ENCODE measurements at regions not wholly inside any gene's neighbourhood (a gene's known extent, or its start where the extent isn't known, plus 50 kb on each side); places are given as distances from the start of the nearest gene placed in this dataset.

DNA sequence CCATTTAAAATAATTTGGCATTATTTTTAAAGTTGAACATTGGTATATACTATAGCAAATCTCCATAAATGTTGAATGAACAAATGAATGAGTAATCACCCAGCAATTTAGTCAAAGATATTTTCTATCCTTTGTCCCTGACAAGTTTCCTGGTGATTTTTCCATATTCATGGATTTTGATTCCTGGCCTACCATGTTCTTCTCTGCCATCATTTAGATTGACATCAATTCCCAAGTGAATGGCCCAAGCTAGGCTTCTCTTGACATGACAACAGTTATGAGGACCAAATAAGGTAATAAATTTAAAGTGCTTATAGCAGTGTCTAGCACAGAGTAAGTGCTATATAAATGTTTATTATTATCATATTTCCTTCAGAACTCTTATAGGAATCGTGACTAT is 120.1 kb upstream of the ADGRF1 start:
- TF ChIP-seq CTCF (conservative IDR thresholded peaks at IDR 0.05; ENCODE audit: low read depth, low read length) (no peak), EZH2 (IDR thresholded peaks at IDR 0.05; ENCODE audit: borderline replicate concordance, low read depth, low read length, poor library complexity, severe bottlenecking) (no peak)

Measured in A673 (cell line).